Activated naive CD4-positive, alpha-beta T cell treated with anti-CD3 and anti-CD28 coated beads, Interleukin-2, amount 50 U/mL, for 24 hours (primary cell): ENCODE measurements at regions not wholly inside any gene's neighbourhood (a gene's known extent, or its start where the extent isn't known, plus 50 kb on each side); places are given as distances from the start of the nearest gene placed in this dataset.
"Not testable (repeated sequence)": the region's sequence is repeated elsewhere in the genome, so short reads cannot be mapped to it uniquely, and the experiment has no call there.

ENCODE experiments used
- H3K27ac Mint-ChIP-seq: one replicate; pipeline ENCODE4 v1.8.0; 2021; ENCODE audit warnings: mild to moderate bottlenecking, mixed read lengths
- H3K27me3 Mint-ChIP-seq: one replicate; pipeline ENCODE4 v1.8.0; 2021; ENCODE audit warnings: mixed read lengths
- H3K36me3 Mint-ChIP-seq: one replicate; pipeline ENCODE4 v1.8.0; 2021; ENCODE audit warnings: mixed read lengths
- H3K4me1 Mint-ChIP-seq: one replicate; pipeline ENCODE4 v1.8.0; 2021; ENCODE audit warnings: mixed read lengths
- H3K4me3 Mint-ChIP-seq: one replicate; pipeline ENCODE4 v1.8.0; 2021; ENCODE audit warnings: mild to moderate bottlenecking, mixed read lengths
- H3K9me3 Mint-ChIP-seq: one replicate; pipeline ENCODE4 v1.8.0; 2021; ENCODE audit warnings: mixed read lengths

GRCh38 chr16:13809765-13810164 lies 110.2 kb upstream of the ERCC4 start:
- Mint-ChIP-seq H3K4me3 (no peak overlapping the region), H3K9me3 (no peaks in the 10 kb centered on the region), H3K4me1 (no peaks in the 10 kb centered on the region), H3K36me3 (no peaks in the 10 kb centered on the region), H3K27me3 (peaks cover 5% of the 10 kb centered on the region), H3K27ac (no peak overlapping the region)

- Mint-ChIP-seq H3K4me1 (no peaks in the 10 kb centered on the region), H3K9me3 (no peaks in the 10 kb centered on the region), H3K27me3 (peaks cover 5% of the 10 kb centered on the region), H3K4me3 (no peak overlapping the region), H3K27ac (no peak overlapping the region), H3K36me3 (no peaks in the 10 kb centered on the region)
These were observed 108.1 kb upstream of the ERCC4 start for GRCh38 chr16:13811834-13812233.

- no peaks in the 10 kb centered on the region for H3K4me1 Mint-ChIP-seq
- H3K36me3 Mint-ChIP-seq: no peaks in the 10 kb centered on the region
- no peak overlapping the region for H3K4me3 Mint-ChIP-seq
- H3K9me3 Mint-ChIP-seq: no peaks in the 10 kb centered on the region
- H3K27me3 Mint-ChIP-seq: peaks cover 3% of the 10 kb centered on the region
- H3K27ac Mint-ChIP-seq: no peak overlapping the region
These were observed 103.3 kb upstream of the ERCC4 start for GRCh38 chr16:13816701-13817100.

GRCh38 chr16:13823501-13823900 lies 96.5 kb upstream of the ERCC4 start:
- H3K9me3 Mint-ChIP-seq: no peaks in the 10 kb centered on the region
- H3K27ac Mint-ChIP-seq: no peak overlapping the region
- H3K36me3 Mint-ChIP-seq: no peaks in the 10 kb centered on the region
- H3K27me3 Mint-ChIP-seq: peaks cover 2% of the 10 kb centered on the region
- H3K4me3 Mint-ChIP-seq: no peak overlapping the region
- H3K4me1 Mint-ChIP-seq: no peaks in the 10 kb centered on the region

- H3K9me3 Mint-ChIP-seq: no peaks in the 10 kb centered on the region
- H3K36me3 Mint-ChIP-seq: no peaks in the 10 kb centered on the region
- no peak overlapping the region for H3K27ac Mint-ChIP-seq
- H3K4me3 Mint-ChIP-seq: no peak overlapping the region
- H3K4me1 Mint-ChIP-seq: no peaks in the 10 kb centered on the region
- peaks cover 11% of the 10 kb centered on the region for H3K27me3 Mint-ChIP-seq
These were observed 90.2 kb upstream of the ERCC4 start for GRCh38 chr16:13829697-13830299.

GRCh38 chr16:13833515-13833914 lies 86.4 kb upstream of the ERCC4 start:
- no peaks in the 10 kb centered on the region for H3K9me3 Mint-ChIP-seq
- no peak overlapping the region for H3K4me3 Mint-ChIP-seq
- H3K36me3 Mint-ChIP-seq: no peaks in the 10 kb centered on the region
- no peak overlapping the region for H3K27ac Mint-ChIP-seq
- no peaks in the 10 kb centered on the region for H3K4me1 Mint-ChIP-seq
- H3K27me3 Mint-ChIP-seq: peaks cover 13% of the 10 kb centered on the region

GRCh38 chr16:13835387-13835786 lies 84.6 kb upstream of the ERCC4 start:
- Mint-ChIP-seq H3K27me3 (peaks cover 13% of the 10 kb centered on the region), H3K9me3 (no peaks in the 10 kb centered on the region), H3K4me3 (no peak overlapping the region), H3K36me3 (no peaks in the 10 kb centered on the region), H3K4me1 (no peaks in the 10 kb centered on the region), H3K27ac (no peak overlapping the region)

GRCh38 chr16:13835935-13836730 lies 83.8 kb upstream of the ERCC4 start:
- no peaks in the 10 kb centered on the region for H3K9me3 Mint-ChIP-seq
- H3K27me3 Mint-ChIP-seq: peaks cover 12% of the 10 kb centered on the region
- H3K27ac Mint-ChIP-seq: no peak overlapping the region
- no peaks in the 10 kb centered on the region for H3K4me1 Mint-ChIP-seq
- H3K36me3 Mint-ChIP-seq: no peaks in the 10 kb centered on the region
- no peak overlapping the region for H3K4me3 Mint-ChIP-seq

- H3K9me3 Mint-ChIP-seq: peaks cover 3% of the 10 kb centered on the region
- no peak overlapping the region for H3K4me3 Mint-ChIP-seq
- H3K27ac Mint-ChIP-seq: no peak overlapping the region
- peaks cover 10% of the 10 kb centered on the region for H3K27me3 Mint-ChIP-seq
- H3K36me3 Mint-ChIP-seq: no peaks in the 10 kb centered on the region
- no peaks in the 10 kb centered on the region for H3K4me1 Mint-ChIP-seq
These were observed 81.4 kb upstream of the ERCC4 start for GRCh38 chr16:13838401-13839190.

- Mint-ChIP-seq H3K9me3 (peaks cover 3% of the 10 kb centered on the region), H3K36me3 (no peaks in the 10 kb centered on the region), H3K27me3 (peaks cover 9% of the 10 kb centered on the region), H3K4me1 (no peaks in the 10 kb centered on the region), H3K27ac (no peak overlapping the region), H3K4me3 (no peak overlapping the region)
These were observed 80.4 kb upstream of the ERCC4 start for GRCh38 chr16:13839577-13839976.

GRCh38 chr16:13845232-13845631 lies 74.7 kb upstream of the ERCC4 start:
- no peak overlapping the region for H3K27ac Mint-ChIP-seq
- no peaks in the 10 kb centered on the region for H3K4me1 Mint-ChIP-seq
- no peak overlapping the region for H3K4me3 Mint-ChIP-seq
- no peaks in the 10 kb centered on the region for H3K36me3 Mint-ChIP-seq
- peaks cover 3% of the 10 kb centered on the region for H3K9me3 Mint-ChIP-seq
- peaks cover 30% of the 10 kb centered on the region for H3K27me3 Mint-ChIP-seq

- Mint-ChIP-seq H3K27me3 (peaks cover 23% of the 10 kb centered on the region), H3K9me3 (no peaks in the 10 kb centered on the region)
These were observed 71.2 kb upstream of the ERCC4 start for GRCh38 chr16:13848795-13849194.

GRCh38 chr16:13850173-13850572 lies 69.8 kb upstream of the ERCC4 start:
- not testable (repeated sequence) for H3K36me3 Mint-ChIP-seq, H3K4me3 Mint-ChIP-seq, H3K4me1 Mint-ChIP-seq

More at GRCh38 chr16:13848795-13849194, 71.2 kb upstream of the ERCC4 start:
- no peaks in the 10 kb centered on the region for H3K36me3 Mint-ChIP-seq
- no peak overlapping the region for H3K4me3 Mint-ChIP-seq
- H3K27ac Mint-ChIP-seq: no peak overlapping the region
- H3K4me1 Mint-ChIP-seq: no peaks in the 10 kb centered on the region

GRCh38 chr16:13852827-13853226 lies 67.1 kb upstream of the ERCC4 start:
- Mint-ChIP-seq H3K27me3 (peaks cover 19% of the 10 kb centered on the region), H3K36me3 (no peaks in the 10 kb centered on the region), H3K4me3 (no peak overlapping the region), H3K9me3 (no peaks in the 10 kb centered on the region), H3K4me1 (no peaks in the 10 kb centered on the region), H3K27ac (no peak overlapping the region)

More at GRCh38 chr16:13850173-13850572, 69.8 kb upstream of the ERCC4 start:
- not testable (repeated sequence) for H3K9me3 Mint-ChIP-seq, H3K27ac Mint-ChIP-seq
- H3K27me3 Mint-ChIP-seq: peaks cover 20% of the 10 kb centered on the region

GRCh38 chr16:13856398-13856797 lies 63.6 kb upstream of the ERCC4 start:
- H3K4me1 Mint-ChIP-seq: no peaks in the 10 kb centered on the region
- no peak overlapping the region for H3K4me3 Mint-ChIP-seq
- no peak overlapping the region for H3K27ac Mint-ChIP-seq
- H3K9me3 Mint-ChIP-seq: no peaks in the 10 kb centered on the region
- peaks cover 23% of the 10 kb centered on the region for H3K27me3 Mint-ChIP-seq
- no peaks in the 10 kb centered on the region for H3K36me3 Mint-ChIP-seq
